ENCODE measurements at regions not wholly inside any gene's neighbourhood (a gene's known extent, or its start where the extent isn't known, plus 50 kb on each side); places are given as distances from the start of the nearest gene placed in this dataset.

GRCh38 chr7:28328146-28328545, 84.2 kb upstream of the CREB5 start:
- WGBS, 2 donors (ENCODE audit: low coverage in 1 of 2): 50 to 55% methylated on average over 1 to 2 of the region's 2 CpGs
- Histone ChIP-seq H3K27ac (no peak overlapping the region), H3K4me3 (no peak overlapping the region), H3K4me1 (no peaks in the 10 kb centered on the region), H3K9me3 (no peaks in the 10 kb centered on the region), H3K36me3 (no peaks in the 10 kb centered on the region), H3K27me3 (no peaks in the 10 kb centered on the region)
- TF ChIP-seq POLR2AphosphoS5 (IDR thresholded peaks at IDR 0.05) (no peak), CTCF (IDR thresholded peaks at IDR 0.05) (no peak), POLR2A (IDR thresholded peaks at IDR 0.05) (no peak), EP300 (IDR thresholded peaks at IDR 0.05; ENCODE audit: low read depth) (no peak)
- DNase-seq: no peak
- in situ Hi-C loops (cut with MboI; ENCODE audit: low pct_ligation_motif_present in 1 of 4, low pct_unique_long_range_greater_than_20kb in 1 of 4, low sequenced_read_pairs in 3 of 4) (no loop called here), intact Hi-C loops (cut with DNase I; ENCODE audit: low total_unique reads) (no loop called here)

GRCh38 chr7:28328822-28329660, 83.3 kb upstream of the CREB5 start:
- intact Hi-C loops (cut with DNase I; ENCODE audit: low total_unique reads): no loop called here
- H3K36me3 ChIP-seq: no peaks in the 10 kb centered on the region
- in situ Hi-C loops (cut with MboI; ENCODE audit: low pct_ligation_motif_present in 1 of 4, low pct_unique_long_range_greater_than_20kb in 1 of 4, low sequenced_read_pairs in 3 of 4): no loop called here
- no peak overlapping the region for H3K27ac ChIP-seq
- no peaks in the 10 kb centered on the region for H3K4me1 ChIP-seq
- TF ChIP-seq POLR2A (IDR thresholded peaks at IDR 0.05): no peak
- no peak for TF ChIP-seq CTCF (IDR thresholded peaks at IDR 0.05)
- no peak for TF ChIP-seq POLR2AphosphoS5 (IDR thresholded peaks at IDR 0.05)
- no peaks in the 10 kb centered on the region for H3K27me3 ChIP-seq
- no peak overlapping the region for H3K4me3 ChIP-seq
- no peaks in the 10 kb centered on the region for H3K9me3 ChIP-seq
- no peak for DNase-seq
- WGBS, 2 donors (ENCODE audit: low coverage in 1 of 2): 83 to 87% methylated on average over 5 to 9 of the region's 9 CpGs

GRCh38 chr7:28329661-28330363, 82.5 kb upstream of the CREB5 start:
- peak; percentile 21 for DNase-seq
- H3K27me3 ChIP-seq: no peaks in the 10 kb centered on the region
- H3K36me3 ChIP-seq: no peaks in the 10 kb centered on the region
- in situ Hi-C loops (cut with MboI; ENCODE audit: low pct_ligation_motif_present in 1 of 4, low pct_unique_long_range_greater_than_20kb in 1 of 4, low sequenced_read_pairs in 3 of 4): no loop called here
- H3K4me1 ChIP-seq: no peaks in the 10 kb centered on the region
- no peak overlapping the region for H3K27ac ChIP-seq
- no peaks in the 10 kb centered on the region for H3K9me3 ChIP-seq
- 41 to 75% methylated on average over 2 to 6 of the region's 6 CpGs for WGBS, 2 donors (ENCODE audit: low coverage in 1 of 2)
- H3K4me3 ChIP-seq: no peak overlapping the region
- no peak for TF ChIP-seq CTCF (IDR thresholded peaks at IDR 0.05)
- TF ChIP-seq POLR2AphosphoS5 (IDR thresholded peaks at IDR 0.05): no peak
- TF ChIP-seq EP300 (IDR thresholded peaks at IDR 0.05; ENCODE audit: low read depth): no peak
- no peak for TF ChIP-seq POLR2A (IDR thresholded peaks at IDR 0.05)
- intact Hi-C loops (cut with DNase I; ENCODE audit: low total_unique reads): no loop called here

GRCh38 chr7:28330384-28331070, 81.8 kb upstream of the CREB5 start:
- Histone ChIP-seq H3K4me3 (no peak overlapping the region), H3K27me3 (no peaks in the 10 kb centered on the region), H3K9me3 (no peaks in the 10 kb centered on the region), H3K27ac (no peak overlapping the region), H3K36me3 (no peaks in the 10 kb centered on the region), H3K4me1 (no peaks in the 10 kb centered on the region)
- in situ Hi-C loops (cut with MboI; ENCODE audit: low pct_ligation_motif_present in 1 of 4, low pct_unique_long_range_greater_than_20kb in 1 of 4, low sequenced_read_pairs in 3 of 4) (no loop called here), intact Hi-C loops (cut with DNase I; ENCODE audit: low total_unique reads) (no loop called here)
- no peak for TF ChIP-seq EP300 (IDR thresholded peaks at IDR 0.05; ENCODE audit: low read depth)
- no peak for TF ChIP-seq POLR2A (IDR thresholded peaks at IDR 0.05)
- no peak for TF ChIP-seq CTCF (IDR thresholded peaks at IDR 0.05)
- TF ChIP-seq POLR2AphosphoS5 (IDR thresholded peaks at IDR 0.05): no peak
- no peak for DNase-seq
- WGBS, 2 donors (ENCODE audit: low coverage in 1 of 2): 47 to 60% methylated on average over 4 of the region's 4 CpGs

Measured in transverse colon (tissue), 4 donors.